ENCODE measurements at regions not wholly inside any gene's neighbourhood (a gene's known extent, or its start where the extent isn't known, plus 50 kb on each side); places are given as distances from the start of the nearest gene placed in this dataset.

- TF ChIP-seq POLR2AphosphoS5 (IDR thresholded peaks at IDR 0.05; ENCODE audit: borderline replicate concordance, low read depth, low read length), result no peak
- TF ChIP-seq FOXP2 (optimal IDR thresholded peaks at IDR 0.05; ENCODE audit: control extremely low read depth, extremely low read length, insufficient read depth), result no peak
- TF ChIP-seq EZH2 (IDR thresholded peaks at IDR 0.05), result no peak
These were observed 289.8 kb downstream of the ARPP21 start for GRCh38 chr3:35929158-35929557.
